Thoracic aorta (tissue), 2 donors: ENCODE measurements at regions not wholly inside any gene's neighbourhood (a gene's known extent, or its start where the extent isn't known, plus 50 kb on each side); places are given as distances from the start of the nearest gene placed in this dataset.

Source experiments
- ATAC-seq: fragments of 150-250 bp; one replicate; pipeline ENCODE4 v1.8.0; 2017; ENCODE audit warnings: low read depth; ENCODE audit not compliant: insufficient number of reproducible peaks, low FRiP score
- DNase-seq: peaks from one replicate; pipeline ENCODE4 v3.0.0-alpha.2; 2020; ENCODE audit warnings: low spot score
- H3K27ac ChIP-seq, 2 donors: fragments of 200-600 bp; sonication (generic); 1 replicate in 1 of 2; 2 replicates in 1 of 2; pipeline ENCODE4 v1.5.1; 2016; ENCODE audit warnings: mild to moderate bottlenecking in 2 of 2, moderate library complexity in 2 of 2
- H3K27me3 ChIP-seq: fragments of 200-600 bp; sonication (generic); replicated peaks from 2 replicates; pipeline ENCODE4 v1.6.0; 2016; ENCODE audit warnings: mild to moderate bottlenecking; ENCODE audit not compliant: insufficient read depth
- H3K36me3 ChIP-seq: fragments of 200-600 bp; sonication (generic); one replicate; pipeline ENCODE4 v1.5.1; 2016
- H3K4me1 ChIP-seq, 2 donors: fragments of 200-600 bp; sonication (generic); 1 replicate in 1 of 2; 2 replicates in 1 of 2; pipeline versions ENCODE4 v1.5.1 to v1.6.0; 2016; ENCODE audit warnings: low read depth in 2 of 2, mild to moderate bottlenecking in 1 of 2; ENCODE audit not compliant: control insufficient read depth in 1 of 2
- H3K4me3 ChIP-seq: fragments of 200-600 bp; sonication (generic); 2 replicates; pipeline ENCODE4 v1.5.1; 2016; ENCODE audit warnings: mild to moderate bottlenecking
- H3K9me3 ChIP-seq: fragments of 200-600 bp; sonication (generic); 2 replicates; pipeline ENCODE4 v1.5.1; 2016
- TF ChIP-seq, protein P1 (sequence below): fragments of 200-600 bp; sonication (generic); IDR thresholded peaks from one replicate; pipeline ENCODE4 v1.5.1; 2019; ENCODE audit warnings: antibody characterized with exemption

DNA sequence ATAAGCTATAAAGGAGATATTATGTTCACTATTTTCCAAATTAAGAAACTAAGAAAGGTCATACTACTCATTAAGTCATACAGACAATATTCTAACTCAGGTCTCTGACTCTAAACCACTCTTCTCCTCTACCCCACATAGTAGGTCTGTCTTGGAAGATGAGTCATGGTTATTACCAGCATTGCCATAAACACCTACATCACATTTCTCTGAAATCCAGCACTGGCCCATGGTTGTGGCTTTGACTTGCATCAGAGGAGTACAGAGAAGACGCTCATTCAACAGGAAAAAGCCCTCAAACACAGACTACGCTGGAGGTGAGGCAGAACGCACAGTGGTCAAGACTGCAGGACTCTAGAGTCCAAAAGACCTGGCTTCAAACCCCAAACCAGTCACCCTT lies 476.8 kb downstream of the COG6 start:
- H3K4me3 ChIP-seq: no peak overlapping the region
- H3K36me3 ChIP-seq: no peaks in the 10 kb centered on the region
- no peak overlapping the region for H3K27ac ChIP-seq
- no peaks in the 10 kb centered on the region for H3K4me1 ChIP-seq
- no peaks in the 10 kb centered on the region for H3K27me3 ChIP-seq
- no peak for ATAC-seq
- TF ChIP-seq, protein P1, sequence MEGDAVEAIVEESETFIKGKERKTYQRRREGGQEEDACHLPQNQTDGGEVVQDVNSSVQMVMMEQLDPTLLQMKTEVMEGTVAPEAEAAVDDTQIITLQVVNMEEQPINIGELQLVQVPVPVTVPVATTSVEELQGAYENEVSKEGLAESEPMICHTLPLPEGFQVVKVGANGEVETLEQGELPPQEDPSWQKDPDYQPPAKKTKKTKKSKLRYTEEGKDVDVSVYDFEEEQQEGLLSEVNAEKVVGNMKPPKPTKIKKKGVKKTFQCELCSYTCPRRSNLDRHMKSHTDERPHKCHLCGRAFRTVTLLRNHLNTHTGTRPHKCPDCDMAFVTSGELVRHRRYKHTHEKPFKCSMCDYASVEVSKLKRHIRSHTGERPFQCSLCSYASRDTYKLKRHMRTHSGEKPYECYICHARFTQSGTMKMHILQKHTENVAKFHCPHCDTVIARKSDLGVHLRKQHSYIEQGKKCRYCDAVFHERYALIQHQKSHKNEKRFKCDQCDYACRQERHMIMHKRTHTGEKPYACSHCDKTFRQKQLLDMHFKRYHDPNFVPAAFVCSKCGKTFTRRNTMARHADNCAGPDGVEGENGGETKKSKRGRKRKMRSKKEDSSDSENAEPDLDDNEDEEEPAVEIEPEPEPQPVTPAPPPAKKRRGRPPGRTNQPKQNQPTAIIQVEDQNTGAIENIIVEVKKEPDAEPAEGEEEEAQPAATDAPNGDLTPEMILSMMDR: no peak
- no peaks in the 10 kb centered on the region for H3K9me3 ChIP-seq
- DNase-seq: no peak

DNA sequence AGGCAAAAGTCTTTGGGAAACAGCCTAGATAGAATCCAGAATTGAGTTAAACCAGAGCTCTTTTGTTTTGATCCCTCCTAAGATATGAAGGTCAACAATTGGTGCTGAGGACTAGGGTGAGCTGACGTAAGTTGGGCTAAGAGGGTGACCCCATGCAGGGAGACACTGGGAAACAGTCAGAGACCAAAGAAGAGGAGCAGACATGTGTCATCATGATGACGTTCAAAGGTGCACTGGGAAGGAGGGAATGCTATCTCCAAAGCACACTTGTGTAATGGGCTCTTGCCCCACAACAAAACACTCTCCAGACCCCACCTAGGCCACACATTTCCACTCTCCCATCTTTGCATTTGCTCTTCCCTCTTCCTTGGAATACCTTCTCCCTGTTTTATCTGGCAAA lies 481.4 kb downstream of the COG6 start:
- H3K36me3 ChIP-seq: no peaks in the 10 kb centered on the region
- TF ChIP-seq, protein P1: no peak
- DNase-seq (no peak), ATAC-seq (no peak)
- H3K9me3 ChIP-seq: no peaks in the 10 kb centered on the region
- H3K4me1 ChIP-seq: no peaks in the 10 kb centered on the region
- H3K4me3 ChIP-seq: no peak overlapping the region
- no peaks in the 10 kb centered on the region for H3K27me3 ChIP-seq
- H3K27ac ChIP-seq: no peak overlapping the region

GRCh38 chr13:40137400-40137799 lies 481.9 kb downstream of the COG6 start:
- no peak overlapping the region for H3K27ac ChIP-seq
- H3K9me3 ChIP-seq: no peaks in the 10 kb centered on the region
- peak; percentile 52 for ATAC-seq
- TF ChIP-seq, protein P1: no peak
- DNase-seq: no peak
- H3K27me3 ChIP-seq: no peaks in the 10 kb centered on the region
- no peaks in the 10 kb centered on the region for H3K4me1 ChIP-seq
- H3K4me3 ChIP-seq: no peak overlapping the region
- no peaks in the 10 kb centered on the region for H3K36me3 ChIP-seq

DNA sequence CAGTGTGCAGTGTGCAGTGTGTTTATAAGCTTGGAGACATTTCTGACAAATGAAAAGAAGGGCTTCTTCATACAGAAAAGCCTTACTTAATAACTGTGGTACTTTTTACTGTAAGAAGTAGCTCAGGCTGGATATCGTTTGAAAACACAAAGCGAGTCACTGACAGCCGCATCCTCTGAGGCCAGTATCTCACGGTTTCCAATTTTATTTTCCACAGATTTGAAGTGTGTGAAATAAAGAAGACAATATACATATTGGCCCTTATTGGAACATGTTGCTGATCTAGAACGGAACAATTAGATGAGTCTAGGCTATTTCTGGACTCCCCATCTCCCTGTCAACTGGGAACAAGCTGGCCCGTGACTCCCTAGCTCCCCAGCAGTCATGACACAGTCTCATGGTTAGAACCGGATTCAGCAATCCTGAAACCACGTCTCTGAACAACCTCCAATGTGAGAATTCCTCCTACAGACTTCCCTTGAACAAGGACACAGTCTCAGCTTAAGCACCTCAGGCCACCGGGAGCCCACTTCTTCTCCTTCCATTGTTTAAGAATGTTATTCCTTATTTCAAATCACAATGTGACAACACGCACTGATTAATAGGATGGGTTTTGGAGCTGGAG lies 484.5 kb downstream of the COG6 start:
- TF ChIP-seq, protein P1: no peak
- H3K9me3 ChIP-seq: no peaks in the 10 kb centered on the region
- ATAC-seq (no peak), DNase-seq (no peak)
- H3K4me3 ChIP-seq: no peak overlapping the region
- H3K4me1 ChIP-seq: no peaks in the 10 kb centered on the region
- no peak overlapping the region for H3K27ac ChIP-seq
- no peaks in the 10 kb centered on the region for H3K27me3 ChIP-seq
- no peaks in the 10 kb centered on the region for H3K36me3 ChIP-seq

- no peaks in the 10 kb centered on the region for H3K4me1 ChIP-seq
Measured at GRCh38 chr13:40141859-40142555, 486.5 kb downstream of the COG6 start.

More at GRCh38 chr13:40141859-40142555, 486.5 kb downstream of the COG6 start:
- TF ChIP-seq, protein P1: no peak
- no peak for ATAC-seq
- Histone ChIP-seq H3K9me3 (no peaks in the 10 kb centered on the region), H3K4me3 (no peak overlapping the region), H3K27ac (no peak overlapping the region), H3K36me3 (no peaks in the 10 kb centered on the region), H3K27me3 (no peaks in the 10 kb centered on the region)
- DNase-seq: no peak
